ENCODE measurements at regions not wholly inside any gene's neighbourhood (a gene's known extent, or its start where the extent isn't known, plus 50 kb on each side); places are given as distances from the start of the nearest gene placed in this dataset.

GRCh38 chrX:15146515-15146914 lies 123.4 kb downstream of the ASB9 start:
- intact Hi-C loops (cut with micrococcal nuclease) = no loop called here
- Mint-ChIP-seq H3K4me1 (peaks cover 22% of the 10 kb centered on the region), H3K36me3 (ENCODE audit: low read depth) (peaks cover 6% of the 10 kb centered on the region), H3K27ac (no peak overlapping the region), H3K9me3 (no peaks in the 10 kb centered on the region), H3K4me3 (no peak overlapping the region), H3K27me3 (peaks cover 3% of the 10 kb centered on the region)
- DNase-seq = peak; percentile 53

GRCh38 chrX:15143825-15144121 lies 126.1 kb downstream of the ASB9 start:
- DNase-seq = no peak
- H3K27me3 Mint-ChIP-seq = peaks cover 3% of the 10 kb centered on the region

DNA sequence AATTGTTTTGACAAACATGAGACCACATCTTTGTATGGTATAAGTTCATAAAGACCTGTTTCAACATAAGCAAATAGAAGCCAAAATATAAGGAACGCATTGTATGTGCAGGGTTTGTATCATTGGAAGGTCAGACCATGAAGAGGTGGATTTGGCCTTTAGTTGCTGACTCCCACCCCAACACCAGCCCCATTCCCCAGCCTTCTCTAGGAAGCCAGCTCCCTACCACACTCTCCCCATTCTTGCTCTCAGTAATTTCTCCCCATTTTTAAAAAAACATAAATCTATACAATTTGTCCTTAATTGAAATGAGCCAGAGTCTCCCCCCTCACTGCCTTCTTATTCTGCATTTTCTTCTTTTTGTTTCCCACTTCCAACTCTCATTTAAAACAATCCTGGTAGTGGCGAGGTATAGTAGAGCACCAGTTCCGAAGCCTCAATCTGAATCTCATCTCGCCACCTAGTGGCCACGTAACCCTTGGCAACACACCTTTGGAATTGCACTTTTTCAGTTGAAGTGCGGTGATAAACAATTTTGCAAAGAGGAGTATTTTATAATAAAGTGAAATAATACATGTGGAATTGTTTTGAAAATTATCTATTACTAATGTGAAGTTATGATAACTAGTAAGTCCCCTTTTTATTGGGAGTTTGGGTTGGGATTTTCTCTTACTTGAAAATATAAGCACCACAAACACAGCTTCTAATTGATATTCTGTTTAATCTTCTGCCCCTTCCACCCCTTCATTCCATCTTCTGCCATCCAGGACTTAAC lies 126.6 kb downstream of the ASB9 start:
- Mint-ChIP-seq H3K36me3 (ENCODE audit: low read depth) (no peaks in the 10 kb centered on the region), H3K9me3 (no peaks in the 10 kb centered on the region), H3K27me3 (peaks cover 3% of the 10 kb centered on the region), H3K4me3 (peak overlapping the region; percentile 69), H3K4me1 (peaks cover 13% of the 10 kb centered on the region), H3K27ac (peak overlapping the region; percentile 42)
- DNase-seq = peak; percentile 82
- intact Hi-C loops (cut with micrococcal nuclease) = loop anchor here (2.0 to 5.0 kb wide), 3 partner anchors 36 to 1048 kb away; no protein-coding TSS in a partner anchor

More at GRCh38 chrX:15143825-15144121, 126.1 kb downstream of the ASB9 start:
- H3K9me3 Mint-ChIP-seq = no peaks in the 10 kb centered on the region
- H3K27ac Mint-ChIP-seq = no peak overlapping the region
- intact Hi-C loops (cut with micrococcal nuclease) = loop anchor here (2.0 to 5.0 kb wide), 3 partner anchors 37 to 1049 kb away; no protein-coding TSS in a partner anchor
- H3K36me3 Mint-ChIP-seq (ENCODE audit: low read depth) = peaks cover 3% of the 10 kb centered on the region
- no peak overlapping the region for H3K4me3 Mint-ChIP-seq
- peaks cover 13% of the 10 kb centered on the region for H3K4me1 Mint-ChIP-seq

GRCh38 chrX:15142084-15142715 lies 127.7 kb downstream of the ASB9 start:
- Mint-ChIP-seq H3K4me3 (peak overlapping the region; percentile 69), H3K36me3 (ENCODE audit: low read depth) (no peaks in the 10 kb centered on the region), H3K27ac (peak overlapping the region; percentile 62), H3K9me3 (no peaks in the 10 kb centered on the region), H3K27me3 (peaks cover 3% of the 10 kb centered on the region), H3K4me1 (peaks cover 13% of the 10 kb centered on the region)
- intact Hi-C loops (cut with micrococcal nuclease) = loop anchor here (2.0 to 5.0 kb wide), 3 partner anchors 35 to 1047 kb away; no protein-coding TSS in a partner anchor
- DNase-seq = peak; percentile 62

DNA sequence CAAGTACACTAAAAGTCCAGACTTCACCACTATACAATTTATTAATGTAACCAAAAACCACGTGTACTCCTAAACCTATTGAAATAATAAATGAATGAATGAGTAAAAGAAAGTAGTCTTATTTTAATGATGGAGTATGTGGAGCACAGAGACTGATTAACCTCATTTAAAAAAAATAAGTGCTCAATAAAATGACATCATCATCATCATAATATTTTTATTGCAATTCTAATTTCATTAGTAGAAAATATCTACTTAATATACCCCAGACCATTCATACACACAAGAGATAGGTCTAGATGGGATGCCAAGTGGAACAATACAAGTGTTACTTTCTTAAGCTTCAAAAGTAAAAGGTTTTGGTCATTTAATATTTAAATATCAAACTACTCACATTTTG lies 133.1 kb downstream of the ASB9 start:
- no peaks in the 10 kb centered on the region for H3K36me3 Mint-ChIP-seq (ENCODE audit: low read depth)
- no peak overlapping the region for H3K27ac Mint-ChIP-seq
- no peaks in the 10 kb centered on the region for H3K4me1 Mint-ChIP-seq
- no peak overlapping the region for H3K4me3 Mint-ChIP-seq
- intact Hi-C loops (cut with micrococcal nuclease) = no loop called here
- H3K27me3 Mint-ChIP-seq = peaks cover 1% of the 10 kb centered on the region
- H3K9me3 Mint-ChIP-seq = no peaks in the 10 kb centered on the region
- no peak for DNase-seq

- Mint-ChIP-seq H3K4me3 (no peak overlapping the region), H3K36me3 (ENCODE audit: low read depth) (no peaks in the 10 kb centered on the region), H3K9me3 (no peaks in the 10 kb centered on the region), H3K4me1 (peaks cover 4% of the 10 kb centered on the region), H3K27me3 (peaks cover 3% of the 10 kb centered on the region), H3K27ac (peak overlapping the region; percentile 64)
- no peak for DNase-seq
- intact Hi-C loops (cut with micrococcal nuclease) = no loop called here
Measured at GRCh38 chrX:15129412-15129811, 140.5 kb downstream of the ASB9 start.

DNA sequence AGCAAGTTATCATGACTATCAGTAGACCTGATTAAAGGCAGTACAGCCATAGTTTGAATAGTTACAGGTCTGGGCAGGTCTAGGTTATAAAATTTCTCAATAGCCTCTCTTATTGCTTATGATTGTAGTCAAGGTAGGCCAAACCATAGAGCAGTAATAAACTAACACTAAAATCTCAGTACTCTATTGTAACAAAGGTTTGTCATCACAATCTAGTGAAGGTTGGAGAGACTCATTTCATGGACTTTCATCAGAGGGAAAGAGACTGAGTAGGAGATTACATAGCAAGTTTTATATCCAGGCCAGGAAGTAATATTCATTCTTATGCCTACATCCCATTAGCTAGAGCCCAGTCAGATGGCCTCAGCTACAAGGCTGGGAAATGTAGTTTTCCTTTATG lies 141.0 kb downstream of the ASB9 start:
- Mint-ChIP-seq H3K4me3 (no peak overlapping the region), H3K9me3 (no peaks in the 10 kb centered on the region), H3K4me1 (peaks cover 4% of the 10 kb centered on the region), H3K27ac (no peak overlapping the region), H3K27me3 (peaks cover 1% of the 10 kb centered on the region), H3K36me3 (ENCODE audit: low read depth) (no peaks in the 10 kb centered on the region)
- no peak for DNase-seq
- intact Hi-C loops (cut with micrococcal nuclease) = no loop called here

DNA sequence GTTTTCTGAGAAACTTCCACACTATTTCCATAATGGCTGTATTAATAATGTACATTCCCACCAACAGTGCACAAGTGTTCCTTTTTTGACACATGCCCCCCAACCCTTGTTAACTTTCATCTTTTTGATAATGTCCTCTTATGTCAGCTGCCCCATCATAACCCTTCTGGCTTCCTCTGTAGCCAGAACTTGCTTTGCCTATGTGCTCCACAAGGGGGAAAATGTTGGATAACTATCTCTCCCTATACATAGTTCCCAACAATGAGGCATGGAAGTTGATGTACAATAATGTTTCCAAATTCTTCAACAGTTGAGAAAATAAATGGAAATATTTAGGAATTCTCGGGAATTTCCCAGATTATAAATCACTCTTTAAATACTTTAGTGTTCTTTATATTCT lies 142.9 kb downstream of the ASB9 start:
- Mint-ChIP-seq H3K4me3 (no peak overlapping the region), H3K9me3 (no peaks in the 10 kb centered on the region), H3K27me3 (peaks cover 1% of the 10 kb centered on the region), H3K4me1 (peaks cover 4% of the 10 kb centered on the region), H3K36me3 (ENCODE audit: low read depth) (no peaks in the 10 kb centered on the region), H3K27ac (no peak overlapping the region)
- no peak for DNase-seq
- intact Hi-C loops (cut with micrococcal nuclease) = no loop called here

GRCh38 chrX:15116900-15117299 lies 153.0 kb downstream of the ASB9 start:
- intact Hi-C loops (cut with micrococcal nuclease) = no loop called here
- H3K27me3 Mint-ChIP-seq = peaks cover 2% of the 10 kb centered on the region
- H3K9me3 Mint-ChIP-seq = no peaks in the 10 kb centered on the region
- DNase-seq = no peak
- peaks cover 2% of the 10 kb centered on the region for H3K4me1 Mint-ChIP-seq
- no peaks in the 10 kb centered on the region for H3K36me3 Mint-ChIP-seq (ENCODE audit: low read depth)
- no peak overlapping the region for H3K27ac Mint-ChIP-seq
- no peak overlapping the region for H3K4me3 Mint-ChIP-seq

GRCh38 chrX:15114743-15115566 lies 154.9 kb downstream of the ASB9 start:
- Mint-ChIP-seq H3K9me3 (no peaks in the 10 kb centered on the region), H3K4me1 (peaks cover 2% of the 10 kb centered on the region), H3K36me3 (ENCODE audit: low read depth) (no peaks in the 10 kb centered on the region), H3K4me3 (no peak overlapping the region), H3K27ac (no peak overlapping the region), H3K27me3 (peaks cover 2% of the 10 kb centered on the region)
- intact Hi-C loops (cut with micrococcal nuclease) = no loop called here
- DNase-seq = no peak

GRCh38 chrX:15107367-15107988 lies 162.4 kb downstream of the ASB9 start:
- Mint-ChIP-seq H3K36me3 (ENCODE audit: low read depth) (no peaks in the 10 kb centered on the region), H3K27ac (no peak overlapping the region), H3K9me3 (no peaks in the 10 kb centered on the region), H3K4me3 (no peak overlapping the region), H3K4me1 (peaks cover 5% of the 10 kb centered on the region), H3K27me3 (peaks cover 4% of the 10 kb centered on the region)
- intact Hi-C loops (cut with micrococcal nuclease) = loop anchor here (1.0 to 5.0 kb wide), 3 partner anchors 35 to 360 kb away; no protein-coding TSS in a partner anchor
- peak; percentile 55 for DNase-seq

DNA sequence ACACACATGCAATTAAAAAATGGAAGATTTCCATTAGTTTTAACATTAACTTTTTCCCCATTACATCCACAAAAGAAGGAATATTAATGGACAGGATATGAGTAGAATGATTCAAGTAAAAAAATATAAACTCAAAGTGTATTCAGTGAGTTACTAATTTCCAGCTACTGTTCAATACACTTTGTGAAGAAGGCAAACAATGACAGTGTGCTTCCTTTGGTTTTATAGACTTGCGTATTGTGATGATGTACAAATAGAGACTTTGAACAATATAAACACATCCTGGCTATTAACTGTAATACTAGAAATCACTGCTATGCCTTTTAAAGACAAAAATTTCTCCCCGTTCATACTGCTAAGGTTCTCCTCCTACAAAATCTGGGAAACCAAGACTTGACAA lies 171.4 kb downstream of the ASB9 start:
- Mint-ChIP-seq H3K27me3 (peaks cover 3% of the 10 kb centered on the region), H3K4me3 (no peak overlapping the region), H3K4me1 (no peaks in the 10 kb centered on the region), H3K27ac (no peak overlapping the region), H3K9me3 (no peaks in the 10 kb centered on the region), H3K36me3 (ENCODE audit: low read depth) (no peaks in the 10 kb centered on the region)
- intact Hi-C loops (cut with micrococcal nuclease) = no loop called here
- DNase-seq = no peak

DNA sequence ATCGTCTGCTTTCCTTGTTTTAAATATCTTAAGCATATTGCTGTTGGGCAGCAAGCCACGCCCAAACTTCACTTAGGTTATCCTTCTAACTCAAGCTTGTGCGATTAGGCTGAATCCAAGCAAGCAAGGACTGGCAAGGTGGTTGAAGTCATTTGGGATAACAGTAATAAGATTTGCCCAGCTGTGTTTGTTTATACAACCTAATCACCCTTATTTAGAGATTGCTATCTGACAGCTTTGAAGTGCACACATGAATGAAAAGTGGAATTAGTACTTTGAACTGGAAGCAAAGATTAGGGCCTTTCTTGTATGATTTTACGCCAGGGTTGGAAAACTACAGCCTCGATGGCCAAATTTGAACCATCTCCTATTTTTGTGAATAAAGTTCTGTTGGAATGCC lies 182.1 kb downstream of the ASB9 start:
- H3K36me3 Mint-ChIP-seq (ENCODE audit: low read depth) = no peaks in the 10 kb centered on the region
- intact Hi-C loops (cut with micrococcal nuclease) = no loop called here
- no peaks in the 10 kb centered on the region for H3K27me3 Mint-ChIP-seq
- H3K27ac Mint-ChIP-seq = no peak overlapping the region
- H3K4me3 Mint-ChIP-seq = no peak overlapping the region
- no peaks in the 10 kb centered on the region for H3K4me1 Mint-ChIP-seq
- DNase-seq = no peak
- no peaks in the 10 kb centered on the region for H3K9me3 Mint-ChIP-seq
